ENCODE measurements at regions not wholly inside any gene's neighbourhood (a gene's known extent, or its start where the extent isn't known, plus 50 kb on each side); places are given as distances from the start of the nearest gene placed in this dataset.
"Not testable (repeated sequence)": the region's sequence is repeated elsewhere in the genome, so short reads cannot be mapped to it uniquely, and the experiment has no call there.

GRCh38 chr2:125371867-125372266 is 1284.1 kb upstream of the GYPC start:
- Histone ChIP-seq H3K27me3 (ENCODE audit: control insufficient read depth, insufficient read depth) (no peaks in the 10 kb centered on the region), H3K27ac (ENCODE audit: low read length) (no peak overlapping the region), H3K4me3 (ENCODE audit: low read length) (no peak overlapping the region), H3K9me3 (ENCODE audit: control insufficient read depth, low read length) (no peaks in the 10 kb centered on the region), H3K4me1 (ENCODE audit: control insufficient read depth, insufficient read depth, low read length) (no peaks in the 10 kb centered on the region)
- intact Hi-C loops (cut with DNase I) = no loop called here
- no peak for DNase-seq
- ATAC-seq = no peak

- WGBS = 61% methylated on average over 1 of the region's 1 CpG
- Histone ChIP-seq H3K4me3 (ENCODE audit: low read length) (no peak overlapping the region), H3K4me1 (ENCODE audit: control insufficient read depth, insufficient read depth, low read length) (no peaks in the 10 kb centered on the region), H3K27ac (ENCODE audit: low read length) (no peak overlapping the region), H3K9me3 (ENCODE audit: control insufficient read depth, low read length) (no peaks in the 10 kb centered on the region), H3K27me3 (ENCODE audit: control insufficient read depth, insufficient read depth) (no peaks in the 10 kb centered on the region)
- intact Hi-C loops (cut with DNase I) = no loop called here
- no peak for ATAC-seq
- no peak for DNase-seq
Measured at GRCh38 chr2:125373293-125373692, 1282.7 kb upstream of the GYPC start.

- 79% methylated on average over 7 of the region's 7 CpGs for WGBS
Measured at GRCh38 chr2:125386074-125386473, 1269.9 kb upstream of the GYPC start.

DNA sequence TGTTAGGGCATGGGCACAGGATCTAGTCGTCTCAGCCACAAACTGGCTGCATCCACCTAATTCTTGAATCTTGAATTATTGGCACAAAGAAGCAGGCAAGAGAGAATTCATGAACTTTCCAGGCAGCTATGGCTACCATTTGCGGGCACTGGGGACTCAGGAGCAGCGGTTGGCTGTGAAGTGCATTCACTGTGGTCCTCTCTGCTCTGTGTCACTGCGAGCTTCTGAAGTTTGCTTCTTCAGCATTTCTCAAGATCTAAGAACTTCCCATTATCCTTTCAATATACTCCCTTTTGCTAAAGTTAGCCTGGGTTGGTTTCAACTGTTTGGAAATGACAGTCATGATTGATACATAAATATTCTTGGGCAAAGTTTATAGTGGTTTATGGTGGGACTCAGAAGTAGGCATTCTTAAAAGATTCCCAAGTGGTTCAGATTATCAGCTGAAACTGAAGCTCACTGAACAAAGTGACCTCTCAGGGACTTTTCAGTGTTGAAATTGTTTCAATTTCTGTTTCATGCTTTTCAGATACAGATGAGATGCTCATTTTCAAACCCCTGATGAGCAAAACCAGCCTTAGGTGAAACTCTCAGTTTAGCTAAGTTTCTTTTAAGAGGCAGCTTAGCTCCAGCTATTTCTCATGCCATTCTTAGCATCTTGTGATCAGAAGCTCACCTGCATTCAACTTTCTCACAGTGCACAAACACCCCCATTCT is 1258.3 kb upstream of the GYPC start:
- H3K27ac ChIP-seq (ENCODE audit: low read length) = no peak overlapping the region
- H3K4me3 ChIP-seq (ENCODE audit: low read length) = no peak overlapping the region
- H3K4me1 ChIP-seq (ENCODE audit: control insufficient read depth, insufficient read depth, low read length) = no peaks in the 10 kb centered on the region
- no peaks in the 10 kb centered on the region for H3K27me3 ChIP-seq (ENCODE audit: control insufficient read depth, insufficient read depth)
- no peaks in the 10 kb centered on the region for H3K9me3 ChIP-seq (ENCODE audit: control insufficient read depth, low read length)
- WGBS = 85% methylated on average over 4 of the region's 4 CpGs
- no peak for ATAC-seq
- no peak for DNase-seq
- intact Hi-C loops (cut with DNase I) = no loop called here

More at GRCh38 chr2:125386074-125386473, 1269.9 kb upstream of the GYPC start:
- Histone ChIP-seq H3K9me3 (ENCODE audit: control insufficient read depth, low read length) (no peaks in the 10 kb centered on the region), H3K4me1 (ENCODE audit: control insufficient read depth, insufficient read depth, low read length) (no peaks in the 10 kb centered on the region), H3K27me3 (ENCODE audit: control insufficient read depth, insufficient read depth) (no peaks in the 10 kb centered on the region), H3K4me3 (ENCODE audit: low read length) (no peak overlapping the region), H3K27ac (ENCODE audit: low read length) (no peak overlapping the region)
- intact Hi-C loops (cut with DNase I) = no loop called here
- ATAC-seq = no peak
- no peak for DNase-seq

DNA sequence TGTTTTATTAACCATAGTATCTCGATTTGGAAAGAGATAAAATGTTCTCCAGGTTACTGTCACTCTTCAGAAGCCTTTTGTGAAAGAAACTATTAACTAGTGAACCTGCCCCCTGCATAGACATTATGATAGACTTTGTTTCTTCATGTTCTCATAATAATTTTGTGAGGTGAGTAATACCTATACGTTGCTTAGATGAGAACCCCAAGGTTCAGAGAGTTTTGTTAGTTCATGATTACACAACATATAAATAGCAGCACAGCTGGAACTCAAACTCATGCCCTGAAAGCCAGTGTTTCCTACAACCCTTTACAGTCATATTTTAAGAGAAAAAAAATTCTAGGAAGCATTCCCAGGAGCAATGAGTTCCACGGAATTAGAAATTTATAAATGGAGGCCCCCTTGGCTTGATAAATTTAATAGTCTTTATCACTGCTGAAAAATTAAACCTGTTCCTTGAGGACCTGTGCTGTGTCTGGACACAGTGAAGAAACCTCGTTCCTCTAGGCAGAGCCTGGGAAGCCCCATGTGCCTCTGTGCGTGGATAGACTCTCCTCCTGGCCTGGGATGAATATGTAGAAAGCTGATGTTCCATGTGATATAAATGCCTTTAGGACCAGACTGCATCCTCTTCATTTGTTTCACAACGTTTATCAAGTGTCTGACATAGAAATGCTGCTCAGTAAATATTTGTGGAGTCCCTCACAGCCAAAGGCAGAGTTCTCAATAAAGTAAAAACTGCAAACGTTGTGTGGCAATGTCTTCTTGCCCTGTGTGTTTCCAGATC is 1257.0 kb upstream of the GYPC start:
- no peak overlapping the region for H3K27ac ChIP-seq (ENCODE audit: low read length)
- intact Hi-C loops (cut with DNase I) = no loop called here
- no peaks in the 10 kb centered on the region for H3K27me3 ChIP-seq (ENCODE audit: control insufficient read depth, insufficient read depth)
- H3K9me3 ChIP-seq (ENCODE audit: control insufficient read depth, low read length) = no peaks in the 10 kb centered on the region
- no peak for DNase-seq
- ATAC-seq = no peak
- H3K4me1 ChIP-seq (ENCODE audit: control insufficient read depth, insufficient read depth, low read length) = no peaks in the 10 kb centered on the region
- no peak overlapping the region for H3K4me3 ChIP-seq (ENCODE audit: low read length)
- WGBS = 38% methylated on average over 7 of the region's 7 CpGs

DNA sequence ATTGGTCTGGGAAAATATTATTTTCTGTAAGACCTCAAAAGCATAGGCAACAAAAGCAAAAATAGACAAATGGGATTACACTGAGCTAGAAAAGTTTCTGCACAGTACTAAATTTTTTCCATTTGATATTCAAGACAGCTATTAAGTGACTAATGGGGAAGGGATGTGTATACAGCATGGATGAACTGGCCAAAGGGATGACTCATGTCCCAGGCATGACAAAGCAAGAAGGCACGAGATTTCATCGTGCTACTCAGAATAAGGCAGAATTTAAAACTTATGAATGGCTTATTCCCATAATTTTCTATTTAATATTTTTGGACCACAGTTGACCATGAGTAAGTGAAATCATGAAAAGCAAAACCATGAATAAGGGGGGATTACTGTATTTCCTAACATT is 1250.1 kb upstream of the GYPC start:
- Histone ChIP-seq H3K4me3 (ENCODE audit: low read length) (no peak overlapping the region), H3K4me1 (ENCODE audit: control insufficient read depth, insufficient read depth, low read length) (no peaks in the 10 kb centered on the region), H3K9me3 (ENCODE audit: control insufficient read depth, low read length) (no peaks in the 10 kb centered on the region), H3K27me3 (ENCODE audit: control insufficient read depth, insufficient read depth) (no peaks in the 10 kb centered on the region), H3K27ac (ENCODE audit: low read length) (no peak overlapping the region)
- intact Hi-C loops (cut with DNase I) = no loop called here
- ATAC-seq (no peak), DNase-seq (no peak)
- 36% methylated on average over 2 of the region's 2 CpGs for WGBS

- Histone ChIP-seq H3K4me3 (ENCODE audit: low read length) (no peak overlapping the region), H3K9me3 (ENCODE audit: control insufficient read depth, low read length) (no peaks in the 10 kb centered on the region), H3K27ac (ENCODE audit: low read length) (no peak overlapping the region), H3K4me1 (ENCODE audit: control insufficient read depth, insufficient read depth, low read length) (no peaks in the 10 kb centered on the region), H3K27me3 (ENCODE audit: control insufficient read depth, insufficient read depth) (no peaks in the 10 kb centered on the region)
- ATAC-seq (no peak), DNase-seq (no peak)
- WGBS = 81% methylated on average over 10 of the region's 10 CpGs
- intact Hi-C loops (cut with DNase I) = no loop called here
Measured at GRCh38 chr2:125408874-125409538, 1247.0 kb upstream of the GYPC start.

GRCh38 chr2:125418483-125418882 is 1237.5 kb upstream of the GYPC start:
- DNase-seq = no peak
- no peak for ATAC-seq
- Histone ChIP-seq H3K9me3 (ENCODE audit: control insufficient read depth, low read length) (no peaks in the 10 kb centered on the region), H3K4me3 (ENCODE audit: low read length) (no peak overlapping the region), H3K27me3 (ENCODE audit: control insufficient read depth, insufficient read depth) (no peaks in the 10 kb centered on the region), H3K4me1 (ENCODE audit: control insufficient read depth, insufficient read depth, low read length) (no peaks in the 10 kb centered on the region), H3K27ac (ENCODE audit: low read length) (no peak overlapping the region)
- intact Hi-C loops (cut with DNase I) = no loop called here
- WGBS = 68% methylated on average over 1 of the region's 1 CpG

- H3K27ac ChIP-seq (ENCODE audit: low read length); H3K4me1 ChIP-seq (ENCODE audit: control insufficient read depth, insufficient read depth, low read length); H3K9me3 ChIP-seq (ENCODE audit: control insufficient read depth, low read length); H3K27me3 ChIP-seq (ENCODE audit: control insufficient read depth, insufficient read depth); H3K4me3 ChIP-seq (ENCODE audit: low read length); intact Hi-C loops (cut with DNase I); ATAC-seq: not testable (repeated sequence)
- 97% methylated on average over 32 of the region's 32 CpGs for WGBS
- DNase-seq = peak in 1 of 3 donors; percentile 30
Measured at GRCh38 chr2:125422198-125422770, 1233.7 kb upstream of the GYPC start.

DNA sequence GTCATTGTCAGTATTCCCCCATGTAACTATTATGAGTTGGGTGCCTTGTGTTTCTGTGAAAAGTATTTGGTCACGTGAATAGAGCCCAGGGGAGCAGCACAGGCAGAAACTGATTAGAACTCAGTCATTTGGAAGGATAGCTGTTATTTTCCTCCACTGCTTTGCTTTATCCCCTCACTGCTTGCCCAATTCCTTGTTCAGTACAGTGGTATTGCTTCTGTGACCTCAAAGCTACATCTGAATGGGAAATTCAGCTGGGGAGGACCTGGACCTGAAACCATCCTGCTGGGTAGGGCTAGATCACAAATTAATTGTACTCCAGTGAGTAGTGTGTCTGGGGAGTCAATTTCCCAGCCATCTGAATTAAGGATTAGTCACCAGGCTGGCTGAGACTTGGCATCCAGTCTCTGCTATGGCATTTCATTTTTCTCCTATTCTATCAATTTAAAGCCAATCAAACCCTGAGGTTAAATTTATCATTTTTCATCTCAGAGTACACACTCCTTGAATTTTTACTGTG is 1231.6 kb upstream of the GYPC start:
- no peak for ATAC-seq
- WGBS = 29% methylated on average over 1 of the region's 1 CpG
- Histone ChIP-seq H3K4me1 (ENCODE audit: control insufficient read depth, insufficient read depth, low read length) (no peaks in the 10 kb centered on the region), H3K27ac (ENCODE audit: low read length) (no peak overlapping the region), H3K27me3 (ENCODE audit: control insufficient read depth, insufficient read depth) (no peaks in the 10 kb centered on the region), H3K4me3 (ENCODE audit: low read length) (no peak overlapping the region), H3K9me3 (ENCODE audit: control insufficient read depth, low read length) (no peaks in the 10 kb centered on the region)
- intact Hi-C loops (cut with DNase I) = no loop called here
- DNase-seq = no peak
